ENCODE measurements at regions not wholly inside any gene's neighbourhood (a gene's known extent, or its start where the extent isn't known, plus 50 kb on each side); places are given as distances from the start of the nearest gene placed in this dataset.
A peak's percentile ranks its signal among the peaks of the same experiment; 100 is the strongest.
"Not testable (repeated sequence)": the region's sequence is repeated elsewhere in the genome, so short reads cannot be mapped to it uniquely, and the experiment has no call there.

DNA sequence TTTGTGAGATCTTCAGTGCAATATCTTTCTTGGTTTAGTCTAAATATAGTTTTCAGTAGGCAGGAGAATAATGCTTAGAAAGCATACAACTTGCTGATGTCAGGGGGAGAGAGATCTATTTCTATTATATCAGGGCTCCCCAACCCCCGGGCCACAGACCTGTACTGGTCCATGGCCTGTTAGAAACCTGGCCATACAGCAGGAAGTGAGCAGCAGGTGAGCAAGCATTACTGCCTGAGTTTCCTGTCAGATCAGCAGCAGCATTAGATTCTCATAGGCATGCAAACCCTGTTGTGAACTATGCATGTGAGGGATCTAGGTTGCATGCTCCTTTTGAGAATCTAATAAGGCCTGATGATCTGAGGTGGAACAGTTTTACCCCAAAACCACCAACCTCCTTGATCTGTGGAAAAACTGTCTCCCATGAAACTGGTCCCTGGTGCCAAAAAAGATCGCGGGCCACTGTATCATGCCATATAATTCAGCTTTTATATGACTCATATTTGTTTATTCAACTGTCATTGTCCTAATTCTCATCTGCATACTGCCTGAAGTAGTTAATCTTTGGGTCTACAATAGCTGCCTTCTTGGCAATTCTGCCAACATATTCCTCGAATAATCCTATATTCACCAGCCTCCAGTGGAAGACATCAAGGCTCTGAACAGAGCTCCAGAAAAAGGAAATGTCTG lies 163.6 kb upstream of the DYRK2 start:
- DNase-seq (ENCODE audit: low read depth in 4 of 4, low spot score in 3 of 4): no peak

DNA sequence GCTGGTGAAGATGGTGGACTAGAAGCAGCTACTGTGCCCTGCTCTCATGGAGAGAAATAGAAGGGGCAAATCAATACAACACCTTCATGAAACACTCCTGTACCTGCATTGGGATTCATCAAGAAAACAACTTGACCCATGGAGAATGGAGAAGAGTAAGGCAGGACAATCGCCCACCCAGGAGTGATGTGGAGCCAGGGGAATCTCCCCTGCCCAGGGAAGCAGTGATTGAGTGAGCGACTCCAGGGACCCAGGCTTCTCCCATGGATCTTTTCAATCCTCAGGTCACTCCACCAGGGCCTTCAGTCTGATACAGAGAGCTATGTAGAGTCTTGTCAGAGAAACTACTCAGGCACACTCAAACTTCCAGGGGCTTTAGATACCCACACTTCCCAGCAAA lies 161.9 kb upstream of the DYRK2 start:
- no peak for DNase-seq (ENCODE audit: low read depth in 4 of 4, low spot score in 3 of 4)

DNA sequence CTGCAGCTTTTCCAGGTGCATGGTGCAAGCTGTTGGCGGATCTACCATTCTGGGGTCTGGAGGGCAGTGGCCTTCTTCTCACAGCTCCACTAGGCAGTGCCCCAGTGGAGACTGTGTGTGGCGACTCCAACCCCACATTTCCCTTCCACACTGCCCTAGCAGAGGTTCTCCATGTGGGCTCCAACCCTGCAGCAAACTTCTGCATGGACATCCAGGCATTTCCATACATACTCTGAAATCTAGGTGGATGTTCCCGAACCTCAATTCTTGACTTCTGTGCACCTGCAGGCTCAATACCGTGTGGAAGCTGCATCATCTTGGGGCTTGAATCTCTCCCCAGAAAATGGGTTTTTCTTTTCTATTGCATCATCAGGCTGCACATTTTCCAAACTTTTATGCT lies 160.2 kb upstream of the DYRK2 start:
- DNase-seq (ENCODE audit: low read depth in 4 of 4, low spot score in 3 of 4): not testable (repeated sequence)

DNA sequence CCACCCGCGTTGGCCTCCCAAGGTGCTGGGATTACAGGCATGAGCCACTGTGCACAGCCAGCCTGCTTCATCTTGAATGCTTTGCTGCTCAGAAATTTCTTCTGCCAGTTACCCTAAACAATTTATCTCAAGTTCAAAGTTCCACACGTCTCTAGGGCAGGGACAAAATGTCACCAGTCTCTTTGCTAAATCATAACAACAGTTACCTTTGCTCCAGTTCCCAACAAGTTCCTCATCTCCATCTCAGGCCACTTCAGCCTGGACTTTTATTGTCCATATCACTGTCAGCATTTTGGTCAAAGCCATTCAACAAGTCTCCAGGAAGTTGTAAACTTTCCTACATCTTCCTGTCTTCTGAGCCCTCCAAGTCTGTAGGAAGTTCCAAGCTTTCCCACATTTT lies 159.5 kb upstream of the DYRK2 start:
- DNase-seq (ENCODE audit: low read depth in 4 of 4, low spot score in 3 of 4): no peak

DNA sequence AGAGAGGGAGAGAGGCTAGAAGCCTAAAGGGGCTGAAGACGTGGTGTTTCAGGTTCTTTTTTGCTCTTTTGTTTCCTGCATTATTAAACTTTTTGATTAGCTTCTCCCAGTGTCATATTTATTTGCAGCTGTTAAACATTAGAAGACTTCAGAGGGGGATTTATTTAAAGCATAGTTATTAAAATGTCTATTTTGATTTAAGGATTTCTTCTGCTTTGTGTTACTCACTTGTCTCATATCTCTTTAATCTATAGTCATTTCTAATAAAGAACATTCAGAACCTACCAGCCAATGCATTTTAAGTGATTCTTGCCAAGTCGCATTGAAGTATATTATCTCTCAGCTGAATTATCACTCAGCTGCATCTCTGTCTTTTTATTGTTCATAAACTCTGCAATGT lies 152.0 kb upstream of the DYRK2 start:
- DNase-seq (ENCODE audit: low read depth in 4 of 4, low spot score in 3 of 4): no peak

DNA sequence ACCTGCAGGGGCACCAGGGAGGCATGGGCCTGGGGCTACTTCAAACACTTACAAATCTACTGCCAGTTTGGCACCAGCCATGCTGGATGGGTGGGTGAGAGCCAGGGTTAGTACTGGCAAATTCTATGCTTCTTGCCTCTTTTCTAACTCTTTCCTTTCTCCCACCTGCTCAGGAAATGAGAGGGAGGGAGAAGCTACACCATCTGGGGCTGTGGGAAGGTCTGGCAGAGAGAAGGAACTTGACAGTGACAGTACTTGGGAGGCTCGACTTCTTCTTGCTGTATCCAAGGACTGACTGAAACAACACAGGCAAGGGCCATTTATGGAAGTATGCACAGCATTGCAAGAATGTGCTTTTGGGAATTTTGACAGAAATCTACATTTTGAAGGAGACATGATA lies 149.6 kb upstream of the DYRK2 start:
- DNase-seq (ENCODE audit: low read depth in 4 of 4, low spot score in 3 of 4): no peak

DNA sequence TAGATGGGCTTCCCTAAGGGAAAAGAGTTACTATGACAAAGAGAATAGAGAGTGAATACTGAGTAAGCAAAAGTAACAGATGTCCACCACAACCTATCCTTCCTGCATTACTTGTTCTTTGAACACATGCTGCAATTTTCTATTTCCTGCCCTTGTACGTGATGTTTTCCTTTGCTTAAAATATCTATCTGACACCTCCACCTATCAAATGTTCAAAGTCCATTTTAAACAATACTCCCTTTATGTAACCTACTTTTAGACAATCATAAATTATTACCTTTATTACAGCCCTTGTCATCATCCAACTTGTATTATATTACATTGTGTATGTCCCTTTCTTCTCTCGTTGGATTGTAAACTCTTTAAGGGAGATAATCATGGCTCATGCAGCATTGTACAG lies 147.2 kb upstream of the DYRK2 start:
- no peak for DNase-seq (ENCODE audit: low read depth in 4 of 4, low spot score in 3 of 4)

DNA sequence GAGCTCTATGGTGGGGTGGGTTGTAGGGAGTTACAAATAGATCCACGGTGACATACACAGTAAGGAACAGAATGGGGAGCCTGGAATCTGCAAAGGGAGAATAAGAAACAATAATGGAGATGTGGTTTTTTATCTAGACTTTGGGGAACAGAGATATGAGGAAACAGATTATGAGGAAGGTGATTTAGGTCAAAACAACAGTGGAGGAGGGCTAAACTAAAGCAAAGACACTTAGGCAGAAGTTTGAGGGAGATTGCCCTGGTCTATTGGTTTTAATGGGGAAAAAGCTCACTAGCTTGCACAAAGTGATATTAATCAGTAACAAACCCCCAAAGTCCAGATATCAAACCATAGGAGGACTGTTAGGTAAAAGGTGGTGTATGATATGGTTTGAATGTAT lies 144.5 kb upstream of the DYRK2 start:
- DNase-seq (ENCODE audit: low read depth in 4 of 4, low spot score in 3 of 4): no peak

DNA sequence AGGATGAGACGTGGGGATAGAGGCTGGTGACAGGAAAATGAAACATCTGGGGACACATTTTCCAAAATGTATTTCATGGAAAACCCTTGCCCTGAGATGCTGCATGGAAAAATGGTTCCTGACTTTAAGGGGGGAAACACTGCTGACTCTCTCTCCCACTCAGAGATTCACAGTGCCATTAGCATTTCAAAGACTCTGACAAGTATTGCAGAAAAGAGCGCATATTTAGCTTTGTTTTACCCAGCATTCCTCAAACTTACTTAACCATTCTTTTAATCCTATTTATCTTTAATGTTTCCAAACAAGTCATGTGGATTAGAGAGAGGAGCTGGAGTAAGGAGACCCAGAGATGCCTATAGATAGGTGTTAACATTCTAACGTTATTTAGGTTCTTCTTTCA lies 141.8 kb upstream of the DYRK2 start:
- no peak for DNase-seq (ENCODE audit: low read depth in 4 of 4, low spot score in 3 of 4)

DNA sequence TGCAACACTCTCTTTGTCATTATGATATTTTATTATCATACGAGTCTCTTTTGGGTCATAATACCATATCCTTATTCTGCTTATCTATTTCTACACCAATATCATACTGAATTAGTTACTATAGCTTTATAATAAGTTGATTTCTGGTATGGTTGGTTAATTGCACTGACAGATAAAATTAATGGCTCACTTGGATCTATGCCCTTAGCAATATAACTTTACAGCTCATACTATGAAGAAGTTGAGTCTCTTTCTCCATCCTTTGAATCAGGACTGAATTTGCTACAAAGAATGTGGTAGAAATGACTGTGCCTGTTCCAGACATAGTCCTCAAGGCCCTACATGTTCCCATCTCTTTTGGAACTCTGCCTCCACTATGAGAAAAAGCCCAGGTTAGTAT lies 139.7 kb upstream of the DYRK2 start:
- DNase-seq (ENCODE audit: low read depth in 4 of 4, low spot score in 3 of 4): no peak

DNA sequence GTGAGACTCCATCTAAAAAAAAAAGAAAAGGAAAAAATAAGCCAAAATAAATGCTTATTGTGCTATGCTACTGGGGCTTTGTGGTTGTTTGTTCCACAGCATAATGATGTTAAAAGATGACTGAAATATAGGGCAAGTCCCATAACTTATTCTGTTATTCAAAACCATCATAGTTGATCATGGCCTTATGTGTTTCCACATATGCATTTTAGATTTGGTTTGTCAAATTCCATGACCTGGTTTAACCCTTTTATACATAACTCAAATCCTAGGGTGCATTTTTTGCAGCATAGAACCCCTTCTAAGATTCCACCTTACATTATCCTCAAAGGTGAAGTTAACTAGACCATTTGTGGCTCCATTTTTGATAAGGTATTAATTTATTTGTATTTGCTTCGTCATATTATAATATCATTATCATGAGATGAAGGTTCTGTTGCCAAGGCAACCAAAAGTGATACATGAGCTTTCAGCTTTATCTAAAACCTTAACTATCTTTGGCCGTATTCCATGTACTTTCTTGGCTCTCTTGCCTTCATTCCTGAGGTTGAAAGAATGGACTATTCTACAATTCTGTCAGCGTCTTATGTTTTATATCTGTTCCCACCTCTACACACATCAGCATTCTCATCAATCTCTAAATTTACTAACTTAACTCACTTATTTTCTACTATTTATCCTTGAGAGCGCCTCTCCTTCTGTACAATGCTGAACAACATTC lies 138.7 kb upstream of the DYRK2 start:
- peak in 1 of 4 donors; percentile 7 for DNase-seq (ENCODE audit: low read depth in 4 of 4, low spot score in 3 of 4)

DNA sequence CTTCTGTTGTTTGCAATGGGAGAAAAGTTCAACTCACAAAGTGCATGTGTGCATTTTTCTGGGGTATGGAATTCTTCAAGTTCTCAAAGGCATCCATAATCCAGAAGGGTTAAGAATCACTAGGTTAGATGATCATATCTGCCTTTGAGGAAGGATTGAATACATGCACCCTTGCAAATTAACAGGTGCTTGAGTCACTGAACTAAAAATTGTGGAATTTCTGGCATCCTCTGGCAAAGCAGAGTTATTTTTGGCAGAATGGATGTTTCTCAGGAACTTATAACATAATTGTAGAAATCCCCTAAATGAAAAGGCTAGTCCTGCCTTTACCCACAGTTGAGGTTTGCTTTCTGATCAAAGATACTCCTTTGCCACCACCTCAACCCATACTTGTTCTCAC lies 136.5 kb upstream of the DYRK2 start:
- DNase-seq (ENCODE audit: low read depth in 4 of 4, low spot score in 3 of 4): no peak

DNA sequence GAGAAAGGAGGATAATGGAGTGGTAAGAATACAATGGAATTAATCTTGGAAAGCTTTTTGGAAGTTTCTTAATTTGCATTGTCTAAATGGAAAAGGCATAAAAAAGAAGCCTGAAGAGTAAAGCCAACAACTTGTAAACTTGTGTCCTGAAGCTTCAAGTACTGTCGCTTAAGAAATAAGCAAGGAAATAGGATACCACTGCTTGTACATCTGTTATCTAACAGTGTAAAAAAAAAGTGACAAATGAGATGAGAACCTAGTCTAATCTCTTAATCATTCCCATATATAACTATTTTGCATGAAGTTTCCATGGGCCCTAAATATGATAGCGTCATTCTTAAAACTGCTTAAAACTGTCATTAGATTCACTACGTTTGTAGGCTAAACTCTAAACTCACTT lies 134.0 kb upstream of the DYRK2 start:
- DNase-seq (ENCODE audit: low read depth in 4 of 4, low spot score in 3 of 4): no peak

DNA sequence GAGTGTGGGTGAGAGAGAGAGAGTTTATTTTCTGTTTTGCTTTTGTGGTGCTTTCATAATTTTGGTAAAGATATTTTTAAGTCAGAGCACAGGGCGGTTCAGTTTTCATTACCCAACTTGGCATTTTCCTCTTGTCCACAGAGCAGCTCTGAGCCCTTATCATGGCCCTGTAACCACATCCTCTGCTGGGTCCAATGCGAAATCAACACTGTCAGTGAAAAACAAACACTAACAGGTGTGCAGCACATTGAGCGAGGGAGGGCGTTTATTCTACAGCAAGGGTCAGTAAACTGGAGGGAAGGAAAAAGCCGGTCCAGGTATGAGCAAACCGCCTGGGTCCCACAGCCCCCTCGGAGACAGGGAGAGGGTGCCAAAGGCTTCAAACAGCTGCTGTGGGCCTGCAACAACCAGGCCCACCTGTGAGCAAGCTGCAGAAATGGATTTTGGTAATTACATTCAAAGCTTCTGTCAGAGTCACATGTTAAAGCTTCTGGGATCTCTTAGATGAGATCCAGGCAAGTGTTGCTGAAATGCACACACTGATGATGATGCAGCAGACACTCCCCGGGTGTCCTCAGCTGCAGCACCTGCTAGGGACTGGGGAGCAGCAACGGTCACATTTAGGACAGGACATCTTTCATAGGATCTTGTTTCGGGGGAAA lies 132.7 kb upstream of the DYRK2 start:
- DNase-seq (ENCODE audit: low read depth in 4 of 4, low spot score in 3 of 4): peak in 1 of 4 donors; percentile 11

DNA sequence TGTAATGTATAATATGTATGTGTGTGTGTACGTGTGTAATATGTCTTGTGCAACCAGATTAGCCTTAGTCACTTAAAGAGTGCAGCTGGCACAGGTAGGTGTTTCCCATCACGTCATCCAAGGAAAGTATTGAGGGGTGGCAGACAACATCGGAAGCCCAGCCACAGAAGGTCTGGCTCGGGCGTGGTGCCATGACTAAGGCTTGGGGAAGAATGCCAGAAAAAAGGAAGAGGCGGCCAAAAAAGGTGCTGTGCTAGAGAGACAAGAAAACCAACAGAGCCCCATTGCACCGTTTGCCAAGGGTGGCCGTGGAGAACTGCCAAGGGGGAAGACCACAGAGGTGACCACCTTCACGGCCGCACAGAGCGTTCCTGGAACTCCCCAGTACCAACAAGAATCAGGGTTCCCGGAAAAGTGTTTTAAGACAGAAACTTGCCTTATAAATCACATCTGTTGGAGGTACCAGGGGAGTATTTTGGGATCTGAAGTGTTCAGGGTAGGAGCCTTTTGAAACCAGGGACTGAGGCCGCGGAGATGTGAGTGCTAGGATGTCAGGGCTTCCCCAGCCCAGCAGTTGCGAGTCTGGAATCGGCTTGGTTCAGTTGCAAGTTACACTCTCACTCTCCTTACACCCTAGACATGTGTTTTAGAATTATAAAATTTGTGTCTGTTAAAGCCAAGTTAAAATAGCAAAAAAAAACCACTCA lies 131.2 kb upstream of the DYRK2 start:
- no peak for DNase-seq (ENCODE audit: low read depth in 4 of 4, low spot score in 3 of 4)

DNA sequence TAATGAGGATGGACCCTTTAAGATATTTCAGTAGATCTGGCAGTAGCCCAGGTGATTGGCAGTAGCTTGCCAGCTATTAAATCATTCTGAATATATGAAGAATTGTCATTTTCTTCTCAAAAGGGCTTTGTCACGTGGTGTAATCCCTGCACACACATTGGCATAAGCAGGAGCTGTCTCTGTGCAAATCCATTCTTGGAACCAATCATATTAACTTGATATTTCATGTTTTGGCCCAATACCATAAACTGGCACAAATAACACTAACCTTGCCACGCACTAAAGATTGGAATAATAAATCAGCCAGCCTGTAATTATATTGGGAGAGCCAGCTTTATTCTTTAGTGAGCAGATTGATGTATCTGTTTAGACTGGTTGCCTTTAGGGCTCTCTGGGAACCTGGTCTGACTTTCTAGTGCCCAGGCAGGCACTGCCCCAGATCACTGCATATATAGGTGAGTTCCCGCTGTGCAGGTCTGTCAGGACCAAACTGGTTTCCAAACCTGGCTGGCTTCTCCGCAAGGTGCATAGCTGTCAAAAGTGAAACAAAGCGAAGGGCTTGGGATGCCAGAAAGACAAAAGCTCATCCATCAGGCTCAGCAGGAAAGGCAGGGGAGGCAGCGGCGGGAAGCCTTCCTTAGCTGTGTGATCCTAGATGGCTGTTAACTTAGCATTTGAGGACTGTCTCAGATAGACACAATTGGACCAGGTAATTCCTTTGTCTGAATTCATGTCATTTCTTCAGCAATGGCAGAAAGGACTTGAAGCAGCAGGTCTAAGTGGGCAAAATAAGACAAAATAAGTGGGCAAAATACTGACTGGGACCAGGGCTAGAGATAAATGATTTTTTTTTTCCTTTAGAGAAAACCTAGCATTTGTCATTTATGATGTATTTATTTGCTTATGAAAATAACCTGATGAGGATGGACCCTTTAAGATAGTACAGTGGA lies 128.8 kb upstream of the DYRK2 start:
- DNase-seq (ENCODE audit: low read depth in 4 of 4, low spot score in 3 of 4): no peak

DNA sequence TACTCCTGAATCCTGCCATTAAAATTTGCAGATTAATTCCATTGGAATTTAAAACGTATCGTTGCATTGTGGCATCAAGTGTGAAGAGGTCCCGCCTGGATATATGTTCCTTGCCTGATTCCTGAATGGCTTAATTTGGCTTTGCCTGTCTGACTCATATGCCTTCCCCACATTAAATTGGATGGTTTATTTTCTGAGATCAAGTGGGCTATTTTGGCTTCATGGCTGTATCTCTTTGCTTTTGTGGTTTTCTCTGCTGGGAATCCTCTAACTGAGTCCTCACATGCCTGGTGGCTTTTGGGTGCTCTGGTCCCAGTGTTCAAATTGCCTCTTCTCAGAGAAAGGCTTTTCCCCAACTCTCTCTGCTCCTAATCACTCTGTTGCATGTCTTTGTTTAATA lies 127.9 kb upstream of the DYRK2 start:
- DNase-seq (ENCODE audit: low read depth in 4 of 4, low spot score in 3 of 4): no peak

DNA sequence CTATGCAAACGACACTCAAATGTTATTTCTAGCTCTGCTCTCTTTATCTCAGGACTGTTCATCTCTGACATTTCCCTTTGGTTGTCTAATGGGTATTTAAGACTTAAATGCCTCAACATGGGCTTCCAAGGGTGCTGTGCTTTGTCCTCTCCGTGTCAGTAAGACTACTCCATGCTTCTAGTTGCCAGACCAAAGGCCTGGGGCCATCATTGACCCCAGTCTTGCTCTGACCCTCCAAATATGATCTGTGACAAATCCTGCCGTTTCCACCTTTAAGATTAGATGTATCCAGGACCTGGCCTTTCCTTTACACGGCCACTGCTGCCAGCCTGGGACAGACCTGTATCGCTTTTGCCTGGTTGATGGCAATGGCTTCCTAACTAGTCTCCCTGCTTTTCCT lies 126.3 kb upstream of the DYRK2 start:
- DNase-seq (ENCODE audit: low read depth in 4 of 4, low spot score in 3 of 4): no peak

DNA sequence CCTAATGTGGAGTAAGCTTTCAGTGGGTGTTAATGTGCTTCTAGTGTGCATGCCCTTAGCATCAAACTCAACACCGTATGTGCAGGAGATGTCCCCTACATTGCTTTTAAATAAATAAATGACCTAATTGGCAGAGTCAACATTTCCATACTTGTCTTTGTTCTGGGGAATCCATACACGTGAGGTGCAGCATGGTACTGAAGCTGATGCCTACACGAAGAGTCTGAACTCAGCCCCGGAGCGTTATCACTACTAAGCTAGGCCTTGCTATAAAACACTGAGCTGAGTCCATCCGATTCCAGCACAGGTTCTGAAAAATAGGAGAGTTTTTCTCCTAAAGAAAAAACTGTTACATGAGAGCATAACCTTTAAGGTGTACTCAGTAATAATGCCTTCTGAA lies 125.0 kb upstream of the DYRK2 start:
- no peak for DNase-seq (ENCODE audit: low read depth in 4 of 4, low spot score in 3 of 4)

DNA sequence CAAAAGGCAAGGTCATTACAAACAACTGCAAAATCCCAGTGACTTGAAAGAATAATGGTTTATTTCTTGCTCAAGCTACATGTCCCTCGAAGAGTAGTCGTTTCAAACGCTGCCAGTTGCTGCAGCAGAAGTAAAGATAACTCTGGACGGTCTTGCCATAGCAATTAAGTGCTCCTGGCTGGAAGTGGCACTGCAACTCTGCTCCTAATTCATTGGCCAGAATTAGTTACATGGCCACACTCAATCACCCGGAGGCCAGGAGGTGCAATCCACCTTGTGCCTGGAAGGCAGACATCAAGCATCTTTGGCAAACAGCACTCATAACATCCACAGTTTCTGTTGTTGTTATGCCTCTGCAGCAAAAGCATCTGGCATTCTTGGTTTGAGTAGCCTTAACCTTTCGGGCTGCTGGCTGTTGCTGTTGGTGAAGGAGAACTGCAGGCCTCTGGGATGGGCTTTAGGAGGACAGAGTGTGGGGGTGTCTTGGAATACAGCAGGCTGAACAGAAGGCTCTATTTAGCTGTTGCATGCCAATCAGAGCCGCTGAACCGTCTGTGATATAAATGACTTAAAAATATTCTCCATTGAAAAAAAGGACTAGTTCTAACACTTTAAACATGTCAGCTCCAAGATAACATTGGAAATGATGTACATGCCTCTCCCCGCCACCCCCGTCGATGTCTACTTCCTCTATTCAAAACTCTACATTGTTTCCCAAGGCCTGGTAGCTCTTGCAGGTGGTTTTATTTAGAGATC lies 123.5 kb upstream of the DYRK2 start:
- no peak for DNase-seq (ENCODE audit: low read depth in 4 of 4, low spot score in 3 of 4)

All from left renal pelvis (tissue), 4 donors.